Liver (tissue), 8 donors: ENCODE measurements at regions not wholly inside any gene's neighbourhood (a gene's known extent, or its start where the extent isn't known, plus 50 kb on each side); places are given as distances from the start of the nearest gene placed in this dataset.

ENCODE experiments used
- DNase-seq: peaks from one replicate; pipeline ENCODE4 v3.0.0-alpha.2; 2017; ENCODE audit warnings: low spot score
- H3K27ac ChIP-seq, 2 donors: one replicate each; pipeline ENCODE4 v1.7.0; 2013; ENCODE audit warnings: inconsistent platforms in 2 of 2, low read length in 2 of 2, control low read depth in 1 of 2, low read depth in 1 of 2, mild to moderate bottlenecking in 1 of 2
- H3K27me3 ChIP-seq, 4 donors: one replicate each; pipeline versions ENCODE4 v1.6.1 to v1.7.0; 2013; ENCODE audit warnings: low read length in 3 of 4, inconsistent platforms in 1 of 4, mild to moderate bottlenecking in 1 of 4, moderate library complexity in 1 of 4; ENCODE audit not compliant: control insufficient read depth in 4 of 4, insufficient read depth in 4 of 4
- H3K36me3 ChIP-seq, 4 donors: one replicate each; pipeline versions ENCODE4 v1.6.1 to v1.7.0; 2013; ENCODE audit warnings: low read length in 3 of 4, mild to moderate bottlenecking in 3 of 4, low read depth in 1 of 4, moderate library complexity in 1 of 4; ENCODE audit not compliant: control insufficient read depth in 4 of 4, insufficient read depth in 3 of 4
- H3K4me1 ChIP-seq, 4 donors: one replicate each; pipeline versions ENCODE4 v1.6.1 to v1.7.0; 2013; ENCODE audit warnings: low read length in 3 of 4, mild to moderate bottlenecking in 3 of 4, moderate library complexity in 1 of 4; ENCODE audit not compliant: control insufficient read depth in 4 of 4, insufficient read depth in 4 of 4
- H3K4me3 ChIP-seq, 3 donors: one replicate each; pipeline versions ENCODE4 v1.6.1 to v1.7.0; 2013; ENCODE audit warnings: low read length in 3 of 3, control low read depth in 1 of 3, low read depth in 1 of 3, mild to moderate bottlenecking in 1 of 3
- H3K9ac ChIP-seq, 2 donors: one replicate each; pipeline ENCODE4 v1.7.0; 2013; ENCODE audit warnings: low read length in 2 of 2, mild to moderate bottlenecking in 2 of 2, moderate library complexity in 2 of 2, control low read depth in 1 of 2, low read depth in 1 of 2
- H3K9me3 ChIP-seq, 4 donors: one replicate each; pipeline versions ENCODE4 v1.6.1 to v1.7.0; 2013; ENCODE audit warnings: low read length in 3 of 4; ENCODE audit not compliant: control insufficient read depth in 4 of 4
- ATF3 ChIP-seq: IDR thresholded peaks from 2 replicates; pipeline ENCODE4 v1.6.1; 2016; ENCODE audit warnings: antibody characterized with exemption
- CTCF ChIP-seq: fragments of 150-350 bp; IDR thresholded peaks from 2 replicates; pipeline ENCODE4 v1.5.1; 2017; ENCODE audit warnings: improper control_type of control experiment, low read depth, low read length; ENCODE audit not compliant: missing input control
- EGR1 ChIP-seq, 2 donors: IDR thresholded peaks; 2 replicates each; pipeline ENCODE4 v1.6.1; 2016 to 2018; ENCODE audit warnings: antibody characterized with exemption in 2 of 2, low read depth in 2 of 2
- FOXA1 ChIP-seq: IDR thresholded peaks from 2 replicates; pipeline ENCODE4 v1.6.1; 2016; ENCODE audit warnings: antibody characterized with exemption
- FOXA2 ChIP-seq: IDR thresholded peaks from 2 replicates; pipeline ENCODE4 v1.6.1; 2016; ENCODE audit warnings: antibody characterized with exemption
- GABPA ChIP-seq, 2 donors: IDR thresholded peaks in 1 of 2; conservative IDR thresholded peaks in 1 of 2; 2 replicates each; pipeline ENCODE4 v1.6.1; 2016; ENCODE audit warnings: antibody characterized with exemption in 2 of 2, mild to moderate bottlenecking in 1 of 2, moderate library complexity in 1 of 2
- HNF4A ChIP-seq, 2 donors: conservative IDR thresholded peaks; 2 replicates each; pipeline ENCODE4 v1.6.1; 2016; ENCODE audit warnings: antibody characterized with exemption in 2 of 2, mild to moderate bottlenecking in 2 of 2
- JUND ChIP-seq, 2 donors: IDR thresholded peaks; 2 replicates each; pipeline ENCODE4 v1.6.1; 2016; ENCODE audit warnings: antibody characterized with exemption in 2 of 2
- MAX ChIP-seq: IDR thresholded peaks from 2 replicates; pipeline ENCODE4 v1.6.1; 2016; ENCODE audit warnings: antibody characterized with exemption
- NR2F2 ChIP-seq: IDR thresholded peaks from 2 replicates; pipeline ENCODE4 v1.6.1; 2016; ENCODE audit warnings: antibody characterized with exemption
- RAD21 ChIP-seq, 2 donors: IDR thresholded peaks; 2 replicates each; pipeline ENCODE4 v1.6.1; 2016; ENCODE audit warnings: antibody characterized with exemption in 2 of 2, mild to moderate bottlenecking in 2 of 2
- REST ChIP-seq: IDR thresholded peaks from 2 replicates; pipeline ENCODE4 v1.6.1; 2016; ENCODE audit warnings: antibody characterized with exemption, mild to moderate bottlenecking
- RXRA ChIP-seq, 2 donors: IDR thresholded peaks; 2 replicates each; pipeline ENCODE4 v1.6.1; 2017 to 2018; ENCODE audit warnings: antibody characterized with exemption in 2 of 2, mild to moderate bottlenecking in 1 of 2
- YY1 ChIP-seq: IDR thresholded peaks from 2 replicates; pipeline ENCODE4 v1.6.1; 2016; ENCODE audit warnings: antibody characterized with exemption, mild to moderate bottlenecking
- ZBTB33 ChIP-seq: IDR thresholded peaks from 2 replicates; pipeline ENCODE4 v1.6.1; 2016; ENCODE audit warnings: antibody characterized with exemption
- WGBS: extraction: QIAGEN DNeasy Blood & Tissue Kit; methylation state at CpG from one replicate; pipeline ENCODE4 v1.1.7; 2013; 5-methylcytosine and 5-hydroxymethylcytosine counted together
- donor health status: healthy.
- donor health status: healthy.
- donor health status: healthy.
- donor health status: healthy.
- donor health status: healthy.

GRCh38 chr2:212777020-212777491 is 238.5 kb upstream of the ERBB4 start:
- Histone ChIP-seq H3K27me3 (no peaks in the 10 kb centered on the region), H3K27ac (no peak overlapping the region), H3K4me3 (no peak overlapping the region), H3K36me3 (no peaks in the 10 kb centered on the region), H3K9me3 (no peaks in the 10 kb centered on the region), H3K4me1 (peaks cover 0 to 5% (median 0%) of the 10 kb centered on the region in 4 donors), H3K9ac (no peak overlapping the region)
- no peak for TF ChIP-seq GABPA (IDR thresholded peaks at IDR 0.05 in 1 of 2, conservative IDR thresholded peaks at IDR 0.05 in 1 of 2)
- peak; percentile 51 for TF ChIP-seq CTCF
- TF ChIP-seq RAD21 (IDR thresholded peaks at IDR 0.05) = peak; percentile 74 to 79
- 15% methylated on average over 3 of the region's 3 CpGs for WGBS
- no peak for DNase-seq

GRCh38 chr2:212773808-212774339 is 235.3 kb upstream of the ERBB4 start:
- H3K36me3 ChIP-seq = no peaks in the 10 kb centered on the region

GRCh38 chr2:212770240-212770639 is 231.6 kb upstream of the ERBB4 start:
- H3K36me3 ChIP-seq = no peaks in the 10 kb centered on the region
- H3K9ac ChIP-seq = no peak overlapping the region
- DNase-seq = no peak
- H3K4me1 ChIP-seq = no peaks in the 10 kb centered on the region
- no peaks in the 10 kb centered on the region for H3K27me3 ChIP-seq
- WGBS = 82% methylated on average over 3 of the region's 3 CpGs
- H3K4me3 ChIP-seq = no peak overlapping the region
- H3K9me3 ChIP-seq = no peaks in the 10 kb centered on the region
- no peak overlapping the region for H3K27ac ChIP-seq
- TF ChIP-seq CTCF (no peak), EGR1 (IDR thresholded peaks at IDR 0.05; ENCODE audit: low read depth in 2 of 2) (no peak), REST (no peak), JUND (IDR thresholded peaks at IDR 0.05) (no peak), HNF4A (conservative IDR thresholded peaks at IDR 0.05) (no peak), FOXA2 (no peak), RAD21 (IDR thresholded peaks at IDR 0.05) (no peak)

More at GRCh38 chr2:212773808-212774339, 235.3 kb upstream of the ERBB4 start:
- TF ChIP-seq MAX (no peak), FOXA1 (no peak), GABPA (IDR thresholded peaks at IDR 0.05 in 1 of 2, conservative IDR thresholded peaks at IDR 0.05 in 1 of 2) (no peak), NR2F2 (no peak), ZBTB33 (no peak), FOXA2 (no peak), YY1 (no peak), RXRA (IDR thresholded peaks at IDR 0.05) (no peak), JUND (IDR thresholded peaks at IDR 0.05) (no peak), RAD21 (IDR thresholded peaks at IDR 0.05) (no peak), ATF3 (no peak)
- no peak for DNase-seq
- WGBS = 93% methylated on average over 1 of the region's 1 CpG
- Histone ChIP-seq H3K9me3 (no peaks in the 10 kb centered on the region), H3K4me3 (no peak overlapping the region), H3K27me3 (no peaks in the 10 kb centered on the region), H3K27ac (no peak overlapping the region), H3K9ac (no peak overlapping the region), H3K4me1 (peaks cover 0 to 5% (median 0%) of the 10 kb centered on the region in 4 donors)
